Thoracic aorta (tissue), 2 donors: ENCODE measurements at regions not wholly inside any gene's neighbourhood (a gene's known extent, or its start where the extent isn't known, plus 50 kb on each side); places are given as distances from the start of the nearest gene placed in this dataset.

Experiments
- ATAC-seq: fragments of 150-250 bp; one replicate; pipeline ENCODE4 v1.8.0; 2017; ENCODE audit warnings: low read depth; ENCODE audit not compliant: insufficient number of reproducible peaks, low FRiP score
- DNase-seq: peaks from one replicate; pipeline ENCODE4 v3.0.0-alpha.2; 2020; ENCODE audit warnings: low spot score
- H3K27ac ChIP-seq, 2 donors: fragments of 200-600 bp; sonication (generic); 1 replicate in 1 of 2; 2 replicates in 1 of 2; pipeline ENCODE4 v1.5.1; 2016; ENCODE audit warnings: mild to moderate bottlenecking in 2 of 2, moderate library complexity in 2 of 2
- H3K27me3 ChIP-seq: fragments of 200-600 bp; sonication (generic); replicated peaks from 2 replicates; pipeline ENCODE4 v1.6.0; 2016; ENCODE audit warnings: mild to moderate bottlenecking; ENCODE audit not compliant: insufficient read depth
- H3K36me3 ChIP-seq: fragments of 200-600 bp; sonication (generic); one replicate; pipeline ENCODE4 v1.5.1; 2016
- H3K4me1 ChIP-seq, 2 donors: fragments of 200-600 bp; sonication (generic); 1 replicate in 1 of 2; 2 replicates in 1 of 2; pipeline versions ENCODE4 v1.5.1 to v1.6.0; 2016; ENCODE audit warnings: low read depth in 2 of 2, mild to moderate bottlenecking in 1 of 2; ENCODE audit not compliant: control insufficient read depth in 1 of 2
- H3K4me3 ChIP-seq: fragments of 200-600 bp; sonication (generic); 2 replicates; pipeline ENCODE4 v1.5.1; 2016; ENCODE audit warnings: mild to moderate bottlenecking
- H3K9me3 ChIP-seq: fragments of 200-600 bp; sonication (generic); 2 replicates; pipeline ENCODE4 v1.5.1; 2016
- CTCF ChIP-seq: fragments of 200-600 bp; sonication (generic); IDR thresholded peaks from one replicate; pipeline ENCODE4 v1.5.1; 2019; ENCODE audit warnings: antibody characterized with exemption

GRCh38 chr17:33580215-33580614, 287.1 kb upstream of the ASIC2 start:
- H3K27ac ChIP-seq = no peak overlapping the region
- H3K9me3 ChIP-seq = no peaks in the 10 kb centered on the region
- no peak for DNase-seq
- no peaks in the 10 kb centered on the region for H3K27me3 ChIP-seq
- no peak for TF ChIP-seq CTCF
- no peak for ATAC-seq
- no peaks in the 10 kb centered on the region for H3K36me3 ChIP-seq
- H3K4me1 ChIP-seq = no peaks in the 10 kb centered on the region
- no peak overlapping the region for H3K4me3 ChIP-seq

DNA sequence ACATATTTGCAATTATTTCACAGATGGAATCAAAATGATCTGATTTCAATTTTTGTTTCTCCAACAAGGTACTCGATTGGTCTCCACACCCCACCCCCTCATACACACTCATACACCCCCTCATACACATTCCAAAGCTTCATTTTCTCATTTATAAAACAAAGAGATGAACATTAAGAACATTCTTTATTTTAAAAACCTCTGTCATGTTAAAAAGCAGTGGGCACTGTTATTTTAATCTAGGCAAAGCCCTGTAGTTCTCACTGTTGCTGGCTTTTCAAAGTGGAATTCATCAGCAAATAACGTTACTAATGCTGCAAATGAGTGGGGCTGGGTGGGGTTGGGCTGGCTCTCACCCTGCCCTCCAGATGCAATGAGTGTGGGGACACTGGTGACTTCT, 289.6 kb upstream of the ASIC2 start:
- H3K4me1 ChIP-seq = no peaks in the 10 kb centered on the region
- no peak for DNase-seq
- no peaks in the 10 kb centered on the region for H3K36me3 ChIP-seq
- TF ChIP-seq CTCF = no peak
- no peaks in the 10 kb centered on the region for H3K9me3 ChIP-seq
- no peaks in the 10 kb centered on the region for H3K27me3 ChIP-seq
- H3K4me3 ChIP-seq = no peak overlapping the region
- H3K27ac ChIP-seq = no peak overlapping the region
- ATAC-seq = no peak

DNA sequence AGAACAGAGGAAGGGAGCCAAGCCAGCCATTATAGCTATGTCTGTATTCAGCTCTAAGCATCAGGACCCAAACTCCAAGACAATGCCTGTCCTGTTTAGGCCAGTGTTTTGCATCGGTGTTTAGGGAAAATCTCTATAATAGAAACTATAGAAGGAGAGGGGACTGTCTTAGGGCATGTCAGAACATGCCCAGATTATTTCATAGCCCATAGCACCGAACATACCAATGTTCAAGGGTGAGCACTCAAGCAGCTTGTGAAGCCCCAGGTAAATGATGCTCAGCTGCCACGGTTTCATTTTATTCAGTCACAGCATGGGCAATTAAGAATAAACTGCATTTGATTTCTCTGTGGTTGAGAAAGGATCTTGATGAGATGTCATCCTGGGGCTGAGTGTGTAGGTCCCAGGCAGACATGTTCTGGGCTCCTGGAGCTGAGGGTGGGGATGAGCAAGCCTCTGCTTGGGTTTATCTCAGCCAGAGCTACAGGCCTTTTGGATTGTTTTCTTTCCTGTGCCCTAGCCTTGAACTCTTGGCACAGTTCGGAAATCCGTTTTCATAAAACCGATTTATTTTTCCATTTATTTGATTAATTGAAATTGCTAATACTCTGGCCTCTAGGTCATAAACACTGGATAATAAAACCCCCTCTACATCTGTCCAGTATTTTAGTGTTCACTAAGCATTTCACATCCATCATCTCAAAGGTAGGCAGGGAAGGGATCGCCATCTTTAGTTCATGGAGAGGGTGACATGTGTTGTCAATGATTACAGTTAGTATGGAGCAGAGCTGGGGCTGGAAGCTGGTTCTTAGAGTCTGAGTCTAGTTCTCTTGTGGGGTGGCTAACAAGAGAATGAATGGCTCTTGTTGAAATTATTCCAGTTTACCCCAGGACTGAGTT, 290.7 kb upstream of the ASIC2 start:
- ATAC-seq (no peak), DNase-seq (no peak)
- no peak overlapping the region for H3K4me3 ChIP-seq
- no peaks in the 10 kb centered on the region for H3K27me3 ChIP-seq
- TF ChIP-seq CTCF = no peak
- no peak overlapping the region for H3K27ac ChIP-seq
- no peaks in the 10 kb centered on the region for H3K36me3 ChIP-seq
- H3K9me3 ChIP-seq = no peaks in the 10 kb centered on the region
- no peaks in the 10 kb centered on the region for H3K4me1 ChIP-seq

DNA sequence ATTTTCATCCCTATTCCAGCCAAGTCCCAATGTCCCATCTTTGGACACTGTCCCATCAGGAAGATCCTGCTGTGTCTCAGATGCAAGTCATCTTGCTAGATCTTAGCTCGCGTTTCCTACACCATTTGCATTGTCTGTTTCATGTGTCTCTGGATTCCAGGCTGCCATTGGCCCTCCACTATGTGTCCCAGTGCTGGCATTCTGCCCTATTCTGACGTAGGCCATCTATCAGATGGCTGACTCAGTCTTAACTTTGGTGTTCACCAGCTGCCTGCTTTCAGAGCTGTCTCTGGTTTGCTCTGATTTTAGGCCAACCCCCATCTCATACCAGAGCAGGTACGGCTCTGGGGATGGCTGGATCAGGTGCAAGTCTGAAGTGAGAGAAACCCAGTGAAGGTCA, 300.9 kb upstream of the ASIC2 start:
- Histone ChIP-seq H3K4me3 (no peak overlapping the region), H3K27ac (no peak overlapping the region), H3K36me3 (no peaks in the 10 kb centered on the region), H3K4me1 (no peaks in the 10 kb centered on the region), H3K9me3 (no peaks in the 10 kb centered on the region), H3K27me3 (no peaks in the 10 kb centered on the region)
- no peak for TF ChIP-seq CTCF
- DNase-seq = no peak
- no peak for ATAC-seq

DNA sequence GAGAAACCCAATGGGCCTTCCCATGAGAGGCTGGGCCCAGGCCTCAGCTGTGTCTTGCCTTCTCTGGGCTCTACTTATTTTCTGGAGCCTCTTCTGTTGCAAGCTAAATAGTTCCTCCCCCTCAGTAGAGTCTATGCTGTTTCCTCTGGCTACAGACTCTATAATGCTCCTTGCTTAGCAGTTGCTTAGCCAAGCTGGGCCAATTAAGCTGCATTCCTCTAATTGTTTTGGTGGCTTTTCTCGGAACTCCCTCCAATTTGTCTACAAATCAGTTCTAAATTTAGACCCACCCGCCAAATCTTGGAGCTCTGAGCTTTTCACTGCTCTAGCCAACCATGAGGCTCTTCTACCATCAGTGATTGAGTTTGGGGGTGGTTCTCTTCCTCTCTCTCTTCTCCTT, 302.7 kb upstream of the ASIC2 start:
- no peak for ATAC-seq
- no peak overlapping the region for H3K27ac ChIP-seq

More for the DNA sequence above, 302.7 kb upstream of the ASIC2 start:
- Histone ChIP-seq H3K4me1 (no peaks in the 10 kb centered on the region), H3K9me3 (no peaks in the 10 kb centered on the region), H3K27me3 (no peaks in the 10 kb centered on the region), H3K36me3 (no peaks in the 10 kb centered on the region), H3K4me3 (no peak overlapping the region)
- TF ChIP-seq CTCF = no peak
- no peak for DNase-seq
